HG03378 (cell line): ENCODE measurements at regions not wholly inside any gene's neighbourhood (a gene's known extent, or its start where the extent isn't known, plus 50 kb on each side); places are given as distances from the start of the nearest gene placed in this dataset.
A peak's percentile ranks its signal among the peaks of the same experiment; 100 is the strongest.
"Not testable (repeated sequence)": the region's sequence is repeated elsewhere in the genome, so short reads cannot be mapped to it uniquely, and the experiment has no call there.

Experiments used
- ATAC-seq: cut with Tn5 transposase; IDR thresholded peaks from one replicate; pipeline ENCODE4 v1.9.1; 2021; ENCODE audit warnings: mild to moderate bottlenecking, moderate library complexity; ENCODE audit not compliant: unreplicated experiment

- no peak for ATAC-seq
Observed at GRCh38 chr11:13168271-13168670, 109.3 kb upstream of the BMAL1 start.

- no peak for ATAC-seq
Observed at GRCh38 chr11:13169709-13170108, 107.9 kb upstream of the BMAL1 start.

- ATAC-seq = no peak
Observed at GRCh38 chr11:13174090-13174489, 103.5 kb upstream of the BMAL1 start.

- peak; percentile 54 for ATAC-seq
Observed at GRCh38 chr11:13183094-13183825, 94.3 kb upstream of the BMAL1 start.

GRCh38 chr11:13183826-13184196, 93.8 kb upstream of the BMAL1 start:
- peak; percentile 6 for ATAC-seq

- ATAC-seq = no peak
Observed at GRCh38 chr11:13184295-13184794, 93.2 kb upstream of the BMAL1 start.

GRCh38 chr11:13188179-13188578, 89.4 kb upstream of the BMAL1 start:
- no peak for ATAC-seq

- no peak for ATAC-seq
Observed at GRCh38 chr11:13189561-13190426, 87.8 kb upstream of the BMAL1 start.

GRCh38 chr11:13193613-13194012, 84.0 kb upstream of the BMAL1 start:
- ATAC-seq = no peak

GRCh38 chr11:13197374-13197773, 80.2 kb upstream of the BMAL1 start:
- not testable (repeated sequence) for ATAC-seq

- peak; percentile 69 for ATAC-seq
Observed at GRCh38 chr11:13205486-13205885, 72.1 kb upstream of the BMAL1 start.

- ATAC-seq = no peak
Observed at GRCh38 chr11:13206086-13206640, 71.4 kb upstream of the BMAL1 start.

GRCh38 chr11:13207270-13207664, 70.3 kb upstream of the BMAL1 start:
- ATAC-seq = no peak

GRCh38 chr11:13207665-13208594, 69.7 kb upstream of the BMAL1 start:
- no peak for ATAC-seq

- ATAC-seq = no peak
Observed at GRCh38 chr11:13208921-13209320, 68.7 kb upstream of the BMAL1 start.

GRCh38 chr11:13209379-13209778, 68.2 kb upstream of the BMAL1 start:
- ATAC-seq = no peak

GRCh38 chr11:13210424-13210823, 67.2 kb upstream of the BMAL1 start:
- ATAC-seq = no peak

- no peak for ATAC-seq
Observed at GRCh38 chr11:13214276-13214675, 63.3 kb upstream of the BMAL1 start.

GRCh38 chr11:13215149-13215548, 62.4 kb upstream of the BMAL1 start:
- no peak for ATAC-seq

GRCh38 chr11:13216019-13216710, 61.4 kb upstream of the BMAL1 start:
- ATAC-seq = no peak
